HG02571 (cell line): ENCODE measurements at regions not wholly inside any gene's neighbourhood (a gene's known extent, or its start where the extent isn't known, plus 50 kb on each side); places are given as distances from the start of the nearest gene placed in this dataset.
"Not testable (repeated sequence)": the region's sequence is repeated elsewhere in the genome, so short reads cannot be mapped to it uniquely, and the experiment has no call there.

Experiments used
- ATAC-seq: cut with Tn5 transposase; IDR thresholded peaks from one replicate; pipeline ENCODE4 v1.9.1; 2021; ENCODE audit warnings: mild to moderate bottlenecking, moderate library complexity; ENCODE audit not compliant: unreplicated experiment

GRCh38 chr6:112459758-112460304 lies 112.7 kb downstream of the RFPL4B start:
- no peak for ATAC-seq

- no peak for ATAC-seq
Measured at GRCh38 chr6:112464901-112465665, 118.0 kb downstream of the RFPL4B start.

GRCh38 chr6:112466373-112467151 lies 119.4 kb downstream of the RFPL4B start:
- ATAC-seq: no peak

GRCh38 chr6:112468359-112468758 lies 121.2 kb downstream of the RFPL4B start:
- no peak for ATAC-seq

- no peak for ATAC-seq
Measured at GRCh38 chr6:112469306-112469705, 122.2 kb downstream of the RFPL4B start.

GRCh38 chr6:112470376-112470775 lies 123.2 kb downstream of the RFPL4B start:
- no peak for ATAC-seq

GRCh38 chr6:112470950-112471349 lies 123.8 kb downstream of the RFPL4B start:
- ATAC-seq: no peak

- ATAC-seq: no peak
Measured at GRCh38 chr6:112475083-112475482, 128.0 kb downstream of the RFPL4B start.

- no peak for ATAC-seq
Measured at GRCh38 chr6:112477125-112477524, 130.0 kb downstream of the RFPL4B start.

- no peak for ATAC-seq
Measured at GRCh38 chr6:112478036-112478435, 130.9 kb downstream of the RFPL4B start.

GRCh38 chr6:112479975-112480374 lies 132.8 kb downstream of the RFPL4B start:
- not testable (repeated sequence) for ATAC-seq

- no peak for ATAC-seq
Measured at GRCh38 chr6:112480553-112480952, 133.4 kb downstream of the RFPL4B start.

GRCh38 chr6:112481211-112481610 lies 134.1 kb downstream of the RFPL4B start:
- ATAC-seq: no peak

- ATAC-seq: no peak
Measured at GRCh38 chr6:112482373-112482772, 135.2 kb downstream of the RFPL4B start.

- no peak for ATAC-seq
Measured at GRCh38 chr6:112485120-112485826, 138.1 kb downstream of the RFPL4B start.

GRCh38 chr6:112485827-112486212 lies 138.7 kb downstream of the RFPL4B start:
- no peak for ATAC-seq

- no peak for ATAC-seq
Measured at GRCh38 chr6:112486454-112486853, 139.3 kb downstream of the RFPL4B start.

GRCh38 chr6:112488238-112488637 lies 141.1 kb downstream of the RFPL4B start:
- ATAC-seq: no peak

GRCh38 chr6:112501705-112502104 lies 154.6 kb downstream of the RFPL4B start:
- ATAC-seq: no peak

- ATAC-seq: no peak
Measured at GRCh38 chr6:112502351-112503090, 155.4 kb downstream of the RFPL4B start.
